ENCODE measurements at regions not wholly inside any gene's neighbourhood (a gene's known extent, or its start where the extent isn't known, plus 50 kb on each side); places are given as distances from the start of the nearest gene placed in this dataset.

DNA sequence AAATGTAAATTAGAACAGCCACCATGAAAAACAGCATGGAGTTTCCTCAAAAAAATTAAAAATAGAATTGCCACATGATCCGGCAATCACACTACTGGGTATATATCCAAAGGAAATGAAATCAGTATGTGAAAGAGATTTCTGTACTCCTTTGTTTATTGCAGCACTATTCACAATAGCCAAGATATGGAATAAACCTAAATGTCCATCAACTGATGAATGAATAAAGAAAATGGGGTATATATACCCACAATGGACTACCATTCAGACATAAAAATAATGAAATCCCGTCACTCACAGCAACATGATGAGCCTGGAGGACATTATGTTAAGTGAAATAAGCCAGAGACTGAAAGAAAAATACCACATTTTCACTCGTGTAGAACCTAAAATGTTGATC lies 296.9 kb downstream of the RAP2B start:
- no peak for TF ChIP-seq SMC3 (IDR thresholded peaks at IDR 0.05)
- no peak for TF ChIP-seq JUNB (IDR thresholded peaks at IDR 0.05)
- TF ChIP-seq EP300 (IDR thresholded peaks at IDR 0.05): no peak

Data from A549 (cell line).